Heart right ventricle (tissue), 16 donors: ENCODE measurements at regions not wholly inside any gene's neighbourhood (a gene's known extent, or its start where the extent isn't known, plus 50 kb on each side); places are given as distances from the start of the nearest gene placed in this dataset.
"Not testable (repeated sequence)": the region's sequence is repeated elsewhere in the genome, so short reads cannot be mapped to it uniquely, and the experiment has no call there.

Experiments
- ATAC-seq, 8 donors: fragments of 200-7000 bp; cut with Tn5 transposase; one replicate each; pipeline ENCODE4 v1.9.1; 2020; ENCODE audit warnings: mild to moderate bottlenecking in 8 of 8, moderate library complexity in 8 of 8, moderate number of reproducible peaks in 1 of 8
- DNase-seq, 2 donors: peaks; one replicate each; pipeline ENCODE4 v3.0.0-alpha.2; 2020
- H3K27ac ChIP-seq, 10 donors: fragments of 200-600 bp; sonication (generic) in 2 of 10; one replicate each; pipeline versions ENCODE4 v1.5.0 to v1.8.0; 2020 to 2022; ENCODE audit warnings: mild to moderate bottlenecking in 3 of 10
- H3K27me3 ChIP-seq, 7 donors: fragments of 200-600 bp; one replicate each; pipeline ENCODE4 v1.8.0; 2021 to 2022; ENCODE audit warnings: mild to moderate bottlenecking in 2 of 7
- H3K36me3 ChIP-seq, 9 donors: fragments of 200-600 bp; sonication (generic) in 1 of 9; one replicate each; pipeline versions ENCODE4 v1.5.0 to v1.8.0; 2020 to 2022; ENCODE audit warnings: mild to moderate bottlenecking in 2 of 9
- H3K4me1 ChIP-seq, 9 donors: fragments of 200-600 bp; sonication (generic) in 1 of 9; one replicate each; pipeline versions ENCODE4 v1.5.0 to v1.8.0; 2020 to 2022; ENCODE audit warnings: mild to moderate bottlenecking in 4 of 9
- H3K4me3 ChIP-seq, 10 donors: fragments of 200-600 bp; sonication (generic) in 2 of 10; one replicate each; pipeline versions ENCODE4 v1.5.0 to v1.8.0; 2020 to 2022; ENCODE audit warnings: mild to moderate bottlenecking in 7 of 10, moderate library complexity in 2 of 10
- H3K9me3 ChIP-seq, 11 donors: fragments of 200-600 bp in 10 of 11; sonication (generic) in 2 of 11; one replicate each; pipeline versions ENCODE4 v1.5.0 to v1.8.0; 2013 to 2022; ENCODE audit warnings: mild to moderate bottlenecking in 2 of 11, control low read depth in 1 of 11, moderate library complexity in 1 of 11
- WGBS, 2 donors: extraction: QIAGEN DNeasy Blood & Tissue Kit; methylation state at CpG; one replicate each; pipeline ENCODE4 v1.1.7; 2013; ENCODE audit warnings: inconsistent platforms in 1 of 2; 5-methylcytosine and 5-hydroxymethylcytosine counted together
- intact Hi-C, 10 donors: fragments of 100-400 bp; cut with DNase I; formaldehyde crosslinking; loops; one replicate each; pipeline versions ENCODE4 v1.11.1 to v1.14.2; 2022
- TF ChIP-seq, protein P1 (sequence below), 9 donors: fragments of 200-600 bp; sonication (generic) in 2 of 9; IDR thresholded peaks; one replicate each; pipeline versions ENCODE4 v1.5.0 to v1.8.0; 2021 to 2022; ENCODE audit warnings: antibody characterized with exemption in 9 of 9, mild to moderate bottlenecking in 5 of 9, moderate library complexity in 1 of 9
- donor health status: Arrhythmogenic right ventricular cardiomyopathy.
- donor health status: ischemic (EF 13 %, LVEDD 7.1; RV severe dilation, severe dysfunction).
- donor health status: healthy with polysubstance abuse.
- donor health status: DM: no; HTN: yes; CAD: no.
- donor health status: DM: no; HTN: no; CAD: no.
- donor health status: ischemic (EF 25% LVEDD 6.9; RV normal size, moderate dysfunction).
- donor health status: ischemic (EF 25% LVEDD 5.7; RV mildly dilated, moderate dysfunction).
- donor health status: healthy.
- donor health status: DM: yes; HTN: yes; CAD: no.
- donor health status: Ischemic cardiomyopathy.
- donor health status: ischemic (EF 35%, LVEDD 5.7; RV mildly dilated, moderate dysfunction).
- donor health status: nonischemic (EF 11% LVEDD 7.7; RV severe dilation, severe dysfunction).
- donor health status: DM: yes; HTN: yes; CAD: no.
- donor health status: PGD.
- donor health status: ischemic (EF 29% LVEDD 5.4; RV normal size, mild dysfunction).
- donor health status: nonischemic (EF 23%, LVEDD 6.1; RV moderate dilation, normal function).

DNA sequence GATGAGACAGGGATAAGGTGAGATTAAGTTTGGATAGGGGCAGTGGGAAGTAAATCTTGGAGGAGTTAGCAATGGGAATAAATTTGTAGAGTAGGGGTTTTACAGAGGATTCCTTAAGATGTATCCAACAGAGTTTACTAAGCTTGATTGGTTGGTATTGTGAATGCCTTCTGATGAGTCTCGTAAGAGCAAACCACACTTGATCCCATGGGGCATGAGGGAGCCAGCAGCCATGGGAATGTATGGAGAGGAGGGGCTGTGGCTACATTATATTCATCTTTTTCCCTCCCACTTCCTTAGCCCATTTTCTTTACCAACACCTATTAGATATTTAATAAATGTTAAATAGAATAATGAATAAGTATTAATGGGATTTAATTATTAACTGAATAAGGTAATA is 126.6 kb upstream of the NDST3 start:
- peaks cover 0 to 1% (median 0%) of the 10 kb centered on the region in 11 donors for H3K9me3 ChIP-seq
- H3K4me3 ChIP-seq, result no peak overlapping the region
- H3K27ac ChIP-seq, result no peak overlapping the region
- no peaks in the 10 kb centered on the region for H3K4me1 ChIP-seq
- TF ChIP-seq, protein P1, sequence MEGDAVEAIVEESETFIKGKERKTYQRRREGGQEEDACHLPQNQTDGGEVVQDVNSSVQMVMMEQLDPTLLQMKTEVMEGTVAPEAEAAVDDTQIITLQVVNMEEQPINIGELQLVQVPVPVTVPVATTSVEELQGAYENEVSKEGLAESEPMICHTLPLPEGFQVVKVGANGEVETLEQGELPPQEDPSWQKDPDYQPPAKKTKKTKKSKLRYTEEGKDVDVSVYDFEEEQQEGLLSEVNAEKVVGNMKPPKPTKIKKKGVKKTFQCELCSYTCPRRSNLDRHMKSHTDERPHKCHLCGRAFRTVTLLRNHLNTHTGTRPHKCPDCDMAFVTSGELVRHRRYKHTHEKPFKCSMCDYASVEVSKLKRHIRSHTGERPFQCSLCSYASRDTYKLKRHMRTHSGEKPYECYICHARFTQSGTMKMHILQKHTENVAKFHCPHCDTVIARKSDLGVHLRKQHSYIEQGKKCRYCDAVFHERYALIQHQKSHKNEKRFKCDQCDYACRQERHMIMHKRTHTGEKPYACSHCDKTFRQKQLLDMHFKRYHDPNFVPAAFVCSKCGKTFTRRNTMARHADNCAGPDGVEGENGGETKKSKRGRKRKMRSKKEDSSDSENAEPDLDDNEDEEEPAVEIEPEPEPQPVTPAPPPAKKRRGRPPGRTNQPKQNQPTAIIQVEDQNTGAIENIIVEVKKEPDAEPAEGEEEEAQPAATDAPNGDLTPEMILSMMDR (IDR thresholded peaks at IDR 0.05), result no peak
- no peak for DNase-seq
- peaks cover 0 to 5% (median 0%) of the 10 kb centered on the region in 7 donors for H3K27me3 ChIP-seq
- 52 to 60% methylated on average over 1 of the region's 1 CpG for whole genome bisulfite sequencing, 2 donors
- ATAC-seq, result no peak
- H3K36me3 ChIP-seq, result no peaks in the 10 kb centered on the region
- intact Hi-C loops, result no loop called here

- ATAC-seq, result no peak
- TF ChIP-seq, protein P1 (IDR thresholded peaks at IDR 0.05), result no peak
Measured at GRCh38 chr4:117908306-117909207, 125.7 kb upstream of the NDST3 start.

GRCh38 chr4:117916728-117917127 is 117.6 kb upstream of the NDST3 start:
- TF ChIP-seq, protein P1 (IDR thresholded peaks at IDR 0.05), result no peak
- Histone ChIP-seq H3K27ac (no peak overlapping the region), H3K4me1 (no peaks in the 10 kb centered on the region), H3K9me3 (peaks cover 0 to 5% (median 0%) of the 10 kb centered on the region in 11 donors), H3K27me3 (peaks cover 0 to 6% (median 0%) of the 10 kb centered on the region in 7 donors), H3K36me3 (no peaks in the 10 kb centered on the region), H3K4me3 (no peak overlapping the region)
- WGBS, 2 donors, result 75 to 80% methylated on average over 4 of the region's 4 CpGs
- DNase-seq (no peak), ATAC-seq (no peak)
- intact Hi-C loops, result no loop called here

More at GRCh38 chr4:117908306-117909207, 125.7 kb upstream of the NDST3 start:
- Histone ChIP-seq H3K36me3 (no peaks in the 10 kb centered on the region), H3K4me1 (no peaks in the 10 kb centered on the region), H3K4me3 (no peak overlapping the region), H3K27me3 (peaks cover 0 to 6% (median 0%) of the 10 kb centered on the region in 7 donors), H3K27ac (no peak overlapping the region), H3K9me3 (peaks cover 0 to 5% (median 0%) of the 10 kb centered on the region in 11 donors)
- 48 to 65% methylated on average over 5 of the region's 5 CpGs for WGBS, 2 donors
- DNase-seq, result no peak
- intact Hi-C loops, result no loop called here

GRCh38 chr4:117922311-117922710 is 112.0 kb upstream of the NDST3 start:
- H3K9me3 ChIP-seq, H3K4me3 ChIP-seq, H3K27ac ChIP-seq, H3K4me1 ChIP-seq, ATAC-seq, intact Hi-C loops, H3K36me3 ChIP-seq, DNase-seq, H3K27me3 ChIP-seq: not testable (repeated sequence)
- 68 to 71% methylated on average over 7 to 9 of the region's 9 CpGs for WGBS, 2 donors

- not testable (repeated sequence) for H3K27me3 ChIP-seq, H3K36me3 ChIP-seq
Measured at GRCh38 chr4:117927823-117928222, 106.5 kb upstream of the NDST3 start.

More at GRCh38 chr4:117927823-117928222, 106.5 kb upstream of the NDST3 start:
- WGBS, 2 donors, result 79 to 87% methylated on average over 2 of the region's 2 CpGs
- H3K4me3 ChIP-seq, H3K27ac ChIP-seq, ATAC-seq, H3K4me1 ChIP-seq, intact Hi-C loops, DNase-seq: not testable (repeated sequence)
- H3K9me3 ChIP-seq, result peaks cover 0 to 22% (median 0%) of the 10 kb centered on the region in 11 donors
